Ishikawa (cell line): ENCODE measurements at regions not wholly inside any gene's neighbourhood (a gene's known extent, or its start where the extent isn't known, plus 50 kb on each side); places are given as distances from the start of the nearest gene placed in this dataset.

Experiments used
- EGR1 ChIP-seq: IDR thresholded peaks from 2 replicates; pipeline ENCODE4 v1.6.1; 2012
- EP300 ChIP-seq: IDR thresholded peaks from 2 replicates; pipeline ENCODE4 v1.6.1; 2012; ENCODE audit warnings: borderline replicate concordance
- YY1 ChIP-seq: IDR thresholded peaks from 2 replicates; pipeline ENCODE4 v1.6.1; 2012; ENCODE audit warnings: low read depth
- TF ChIP-seq, protein P1 (sequence below): IDR thresholded peaks from 2 replicates; pipeline ENCODE4 v1.6.1; 2012

DNA sequence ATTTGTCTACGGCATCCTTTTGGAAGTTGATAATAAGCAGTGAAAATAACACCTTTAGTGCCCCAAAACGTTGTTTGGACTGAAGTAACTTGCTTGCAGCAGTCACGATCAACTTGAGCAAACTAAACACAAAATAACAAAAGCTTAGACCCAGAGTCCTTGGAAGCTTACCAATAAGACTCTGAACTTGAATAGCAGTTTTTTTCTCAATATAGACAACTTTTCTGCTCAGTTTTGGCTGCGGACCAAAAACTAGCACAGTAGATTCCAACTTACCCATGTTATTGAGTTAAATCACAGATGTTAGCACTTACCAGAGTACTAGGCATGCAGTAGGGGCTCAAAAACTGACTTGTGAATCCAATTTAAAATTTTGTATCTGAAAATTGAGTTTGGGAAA, 746.9 kb downstream of the PCDH19 start:
- no peak for TF ChIP-seq EGR1
- TF ChIP-seq EP300: no peak
- TF ChIP-seq, protein P1, sequence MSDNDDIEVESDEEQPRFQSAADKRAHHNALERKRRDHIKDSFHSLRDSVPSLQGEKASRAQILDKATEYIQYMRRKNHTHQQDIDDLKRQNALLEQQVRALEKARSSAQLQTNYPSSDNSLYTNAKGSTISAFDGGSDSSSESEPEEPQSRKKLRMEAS: no peak
- TF ChIP-seq YY1: no peak
